Activated CD8-positive, alpha-beta T cell treated with anti-CD3 and anti-CD28 coated beads for 36 hours (primary cell): ENCODE measurements at regions not wholly inside any gene's neighbourhood (a gene's known extent, or its start where the extent isn't known, plus 50 kb on each side); places are given as distances from the start of the nearest gene placed in this dataset.

ENCODE experiments used
- ATAC-seq: fragments of 200-7000 bp; cut with Tn5 transposase; one replicate; pipeline ENCODE4 v1.10.0; 2021; ENCODE audit warnings: mild to moderate bottlenecking, moderate library complexity
- CTCF ChIA-PET: fragments of 350-600 bp; sonication (Branson Sonifier 250); formaldehyde crosslinking; loops from one replicate; lab custom pipeline; 2021; ENCODE audit warnings: antibody characterized with exemption; lab: Charles Lee
- POLR2A ChIA-PET: fragments of 350-600 bp; sonication (Branson Sonifier 250); formaldehyde crosslinking; loops from one replicate; lab custom pipeline; 2021; ENCODE audit warnings: antibody characterized with exemption; lab: Charles Lee
- DNase-seq: peaks from one replicate; pipeline ENCODE4 v3.0.0-alpha.2; 2020
- H3K27ac Mint-ChIP-seq: one replicate; pipeline ENCODE4 v1.8.0; 2021; ENCODE audit warnings: mild to moderate bottlenecking, mixed read lengths
- H3K27me3 Mint-ChIP-seq: one replicate; pipeline ENCODE4 v1.8.0; 2021; ENCODE audit warnings: mixed read lengths
- H3K36me3 Mint-ChIP-seq: one replicate; pipeline ENCODE4 v1.8.0; 2021; ENCODE audit warnings: low read depth, mixed read lengths
- H3K4me1 Mint-ChIP-seq: one replicate; pipeline ENCODE4 v1.8.0; 2021; ENCODE audit warnings: low read depth, mixed read lengths
- H3K4me3 Mint-ChIP-seq: one replicate; pipeline ENCODE4 v1.8.0; 2021; ENCODE audit warnings: mild to moderate bottlenecking, moderate library complexity, mixed read lengths
- H3K9me3 Mint-ChIP-seq: one replicate; pipeline ENCODE4 v1.8.0; 2021; ENCODE audit warnings: mixed read lengths
- CTCF ChIP-seq: fragments of 200-600 bp; IDR thresholded peaks from one replicate; pipeline ENCODE4 v1.8.0; 2022; ENCODE audit warnings: antibody characterized with exemption, mild to moderate bottlenecking
- intact Hi-C: fragments of 100-400 bp; cut with micrococcal nuclease; formaldehyde crosslinking; loops from one replicate; pipeline ENCODE4 v1.10.0; 2022

GRCh38 chr4:31356839-31357238 lies 636.7 kb downstream of the PCDH7 start:
- H3K4me3 Mint-ChIP-seq, result no peak overlapping the region
- H3K4me1 Mint-ChIP-seq, result no peaks in the 10 kb centered on the region
- TF ChIP-seq CTCF, result no peak
- H3K36me3 Mint-ChIP-seq, result no peaks in the 10 kb centered on the region
- DNase-seq, result no peak
- no peak for ATAC-seq
- ChIA-PET POLR2A (no interaction called here), CTCF (no interaction called here)
- no peaks in the 10 kb centered on the region for H3K27me3 Mint-ChIP-seq
- H3K27ac Mint-ChIP-seq, result no peak overlapping the region
- intact Hi-C loops, result no loop called here
- H3K9me3 Mint-ChIP-seq, result peaks cover 2% of the 10 kb centered on the region

- Mint-ChIP-seq H3K27ac (no peak overlapping the region), H3K4me1 (no peaks in the 10 kb centered on the region), H3K4me3 (no peak overlapping the region), H3K36me3 (no peaks in the 10 kb centered on the region), H3K9me3 (peaks cover 4% of the 10 kb centered on the region), H3K27me3 (no peaks in the 10 kb centered on the region)
- DNase-seq (no peak), ATAC-seq (no peak)
- TF ChIP-seq CTCF, result no peak
- POLR2A ChIA-PET, result no interaction called here
- intact Hi-C loops, result no loop called here
- CTCF ChIA-PET, result no interaction called here
These were observed 640.6 kb downstream of the PCDH7 start for GRCh38 chr4:31360786-31361185.

GRCh38 chr4:31362756-31363155 lies 642.6 kb downstream of the PCDH7 start:
- Mint-ChIP-seq H3K36me3 (no peaks in the 10 kb centered on the region), H3K27me3 (no peaks in the 10 kb centered on the region), H3K4me3 (no peak overlapping the region), H3K27ac (no peak overlapping the region), H3K9me3 (peaks cover 4% of the 10 kb centered on the region), H3K4me1 (no peaks in the 10 kb centered on the region)
- ChIA-PET CTCF (no interaction called here), POLR2A (no interaction called here)
- no peak for TF ChIP-seq CTCF
- no peak for DNase-seq
- no peak for ATAC-seq
- intact Hi-C loops, result no loop called here

- Mint-ChIP-seq H3K27ac (no peak overlapping the region), H3K4me1 (no peaks in the 10 kb centered on the region), H3K36me3 (no peaks in the 10 kb centered on the region), H3K27me3 (no peaks in the 10 kb centered on the region), H3K9me3 (peaks cover 4% of the 10 kb centered on the region), H3K4me3 (no peak overlapping the region)
- ATAC-seq (no peak), DNase-seq (no peak)
- CTCF ChIA-PET, result no interaction called here
- intact Hi-C loops, result no loop called here
- no peak for TF ChIP-seq CTCF
- POLR2A ChIA-PET, result no interaction called here
These were observed 645.0 kb downstream of the PCDH7 start for GRCh38 chr4:31365006-31365690.

- no peak overlapping the region for H3K4me3 Mint-ChIP-seq
- ATAC-seq, result no peak
- no peak for TF ChIP-seq CTCF
- no peak overlapping the region for H3K27ac Mint-ChIP-seq
- H3K27me3 Mint-ChIP-seq, result no peaks in the 10 kb centered on the region
- DNase-seq, result no peak
- POLR2A ChIA-PET, result no interaction called here
- CTCF ChIA-PET, result no interaction called here
- intact Hi-C loops, result no loop called here
- H3K4me1 Mint-ChIP-seq, result no peaks in the 10 kb centered on the region
- H3K36me3 Mint-ChIP-seq, result no peaks in the 10 kb centered on the region
- peaks cover 4% of the 10 kb centered on the region for H3K9me3 Mint-ChIP-seq
These were observed 645.9 kb downstream of the PCDH7 start for GRCh38 chr4:31366041-31366440.
